Fibroblast of the aortic adventitia (primary cell): ENCODE measurements at regions not wholly inside any gene's neighbourhood (a gene's known extent, or its start where the extent isn't known, plus 50 kb on each side); places are given as distances from the start of the nearest gene placed in this dataset.

ENCODE experiments used
- DNase-seq: peaks from one replicate; pipeline ENCODE4 v3.0.0-alpha.2; 2010; ENCODE audit warnings: low read depth
- H3K4me3 ChIP-seq: 2 replicates; pipeline ENCODE4 v1.5.1; 2011; ENCODE audit warnings: low read depth, mild to moderate bottlenecking, control low read depth, low read length, moderate library complexity
- TF ChIP-seq, protein P1 (sequence below): IDR thresholded peaks from 2 replicates; pipeline ENCODE4 v1.5.1; 2011; ENCODE audit warnings: mild to moderate bottlenecking, low read length, control low read depth, inconsistent platforms; ENCODE audit not compliant: insufficient read depth

DNA sequence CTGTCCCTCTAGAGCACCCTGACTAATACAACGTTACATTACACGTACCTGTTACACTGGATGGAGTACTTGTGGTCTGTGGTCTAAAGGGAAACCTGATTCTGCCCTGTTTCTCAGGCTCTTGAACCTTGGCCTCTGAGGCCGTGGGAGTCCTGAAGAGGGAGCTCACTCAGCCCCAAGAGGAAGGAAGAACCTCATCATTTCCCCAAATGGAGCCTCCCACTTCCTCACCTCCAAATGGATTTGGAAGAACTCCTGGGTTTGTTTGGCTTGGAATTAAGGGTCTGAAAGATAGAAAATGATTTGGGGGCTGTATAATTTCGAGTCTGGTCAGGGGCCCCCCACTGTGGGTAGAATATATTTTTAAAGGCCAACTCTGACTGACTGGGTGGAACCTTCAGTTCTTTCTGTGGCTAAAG lies 200.2 kb downstream of the SEMA6A start:
- TF ChIP-seq, protein P1, sequence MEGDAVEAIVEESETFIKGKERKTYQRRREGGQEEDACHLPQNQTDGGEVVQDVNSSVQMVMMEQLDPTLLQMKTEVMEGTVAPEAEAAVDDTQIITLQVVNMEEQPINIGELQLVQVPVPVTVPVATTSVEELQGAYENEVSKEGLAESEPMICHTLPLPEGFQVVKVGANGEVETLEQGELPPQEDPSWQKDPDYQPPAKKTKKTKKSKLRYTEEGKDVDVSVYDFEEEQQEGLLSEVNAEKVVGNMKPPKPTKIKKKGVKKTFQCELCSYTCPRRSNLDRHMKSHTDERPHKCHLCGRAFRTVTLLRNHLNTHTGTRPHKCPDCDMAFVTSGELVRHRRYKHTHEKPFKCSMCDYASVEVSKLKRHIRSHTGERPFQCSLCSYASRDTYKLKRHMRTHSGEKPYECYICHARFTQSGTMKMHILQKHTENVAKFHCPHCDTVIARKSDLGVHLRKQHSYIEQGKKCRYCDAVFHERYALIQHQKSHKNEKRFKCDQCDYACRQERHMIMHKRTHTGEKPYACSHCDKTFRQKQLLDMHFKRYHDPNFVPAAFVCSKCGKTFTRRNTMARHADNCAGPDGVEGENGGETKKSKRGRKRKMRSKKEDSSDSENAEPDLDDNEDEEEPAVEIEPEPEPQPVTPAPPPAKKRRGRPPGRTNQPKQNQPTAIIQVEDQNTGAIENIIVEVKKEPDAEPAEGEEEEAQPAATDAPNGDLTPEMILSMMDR, result no peak
- DNase-seq, result no peak
- H3K4me3 ChIP-seq, result no peak overlapping the region

DNA sequence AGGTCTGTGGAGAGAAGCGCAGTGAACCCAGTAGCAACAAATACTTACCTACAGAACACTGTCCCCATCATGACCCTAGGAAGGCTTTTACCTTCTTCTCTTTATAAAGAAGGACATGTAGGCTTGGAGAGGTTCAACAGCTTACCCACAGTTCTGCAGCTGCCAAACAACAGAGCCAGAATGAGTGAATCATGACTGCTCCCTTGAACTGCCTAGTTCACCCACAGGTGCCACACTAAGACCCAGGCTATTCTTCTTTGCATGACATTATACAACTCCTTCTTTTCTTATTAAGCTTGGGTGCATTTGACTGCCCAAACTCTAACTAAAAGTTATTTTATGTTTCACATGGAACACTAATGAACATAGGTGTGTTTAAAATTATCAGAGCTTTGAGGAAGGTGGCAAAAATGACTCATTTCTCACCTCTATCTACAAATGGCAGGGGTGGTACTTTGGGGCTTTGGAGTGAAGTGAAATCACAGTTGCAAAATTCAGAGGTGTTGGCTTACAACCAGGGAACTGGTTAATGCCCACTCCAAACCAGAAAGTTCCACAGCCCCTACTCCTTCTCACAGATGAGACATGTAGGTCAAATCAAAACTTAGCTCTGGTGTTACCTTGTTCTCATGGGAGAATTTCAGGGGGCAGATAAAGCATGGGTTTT lies 201.6 kb downstream of the SEMA6A start:
- no peak for DNase-seq
- H3K4me3 ChIP-seq, result no peak overlapping the region
- TF ChIP-seq, protein P1, result no peak

DNA sequence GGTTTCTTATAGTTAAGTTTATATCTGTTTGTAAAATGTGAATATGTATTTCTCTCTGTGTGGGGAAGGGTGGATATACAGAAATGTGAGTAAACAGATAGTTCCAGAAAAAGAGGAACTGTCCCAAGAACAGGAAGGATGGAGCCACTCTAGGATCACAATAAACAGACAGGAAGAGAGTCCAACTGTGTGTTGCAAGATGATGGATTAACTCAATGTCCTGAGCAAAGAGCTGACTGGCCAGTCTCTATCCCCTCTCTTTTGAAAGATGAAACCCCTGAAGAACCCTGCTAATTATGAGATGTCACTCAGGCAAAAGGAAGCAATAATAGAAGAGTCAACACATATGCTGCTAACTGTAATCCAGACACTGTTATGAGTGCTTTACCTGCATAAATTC lies 202.7 kb downstream of the SEMA6A start:
- TF ChIP-seq, protein P1, result no peak
- no peak overlapping the region for H3K4me3 ChIP-seq
- no peak for DNase-seq

DNA sequence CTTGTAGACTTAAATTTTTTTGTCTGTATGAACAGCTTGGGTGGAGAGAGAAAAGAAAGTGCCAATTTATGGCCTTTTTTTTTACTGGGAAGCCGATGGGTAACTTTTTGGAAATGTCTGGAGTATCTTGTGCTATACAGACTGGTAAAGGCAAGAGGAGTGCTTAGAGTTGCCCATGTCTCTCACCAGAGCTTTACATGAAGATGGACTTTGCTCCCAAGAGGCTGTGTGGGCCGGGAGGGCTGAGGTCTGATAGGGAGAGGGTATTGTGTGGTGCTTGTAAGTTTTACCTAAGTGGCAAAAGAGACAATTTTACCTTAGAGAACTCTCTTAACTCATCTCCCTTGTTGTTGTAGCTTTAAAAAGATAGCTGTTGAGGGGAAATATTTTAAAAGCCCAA lies 203.2 kb downstream of the SEMA6A start:
- DNase-seq, result no peak
- H3K4me3 ChIP-seq, result no peak overlapping the region
- TF ChIP-seq, protein P1, result no peak

DNA sequence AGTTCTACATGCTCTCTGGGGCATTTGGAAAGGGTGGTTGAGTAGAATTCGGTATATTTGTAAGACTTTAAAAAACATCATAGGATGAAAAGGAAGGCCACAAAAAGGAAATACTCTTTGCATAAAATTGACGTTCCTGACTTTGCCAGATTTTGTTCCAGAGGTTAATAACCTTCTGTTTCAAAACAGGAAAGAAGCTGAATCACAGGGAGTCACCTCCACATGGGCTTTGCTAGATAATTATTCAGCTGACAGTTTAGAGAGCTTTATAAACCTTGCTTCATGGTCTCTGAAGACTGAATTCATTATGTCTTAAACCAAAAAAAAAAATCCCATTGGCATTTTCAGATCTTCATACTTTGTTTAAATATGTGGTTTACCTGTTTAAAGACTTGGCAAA lies 203.7 kb downstream of the SEMA6A start:
- TF ChIP-seq, protein P1, result no peak
- DNase-seq, result peak; percentile 41
- H3K4me3 ChIP-seq, result no peak overlapping the region

DNA sequence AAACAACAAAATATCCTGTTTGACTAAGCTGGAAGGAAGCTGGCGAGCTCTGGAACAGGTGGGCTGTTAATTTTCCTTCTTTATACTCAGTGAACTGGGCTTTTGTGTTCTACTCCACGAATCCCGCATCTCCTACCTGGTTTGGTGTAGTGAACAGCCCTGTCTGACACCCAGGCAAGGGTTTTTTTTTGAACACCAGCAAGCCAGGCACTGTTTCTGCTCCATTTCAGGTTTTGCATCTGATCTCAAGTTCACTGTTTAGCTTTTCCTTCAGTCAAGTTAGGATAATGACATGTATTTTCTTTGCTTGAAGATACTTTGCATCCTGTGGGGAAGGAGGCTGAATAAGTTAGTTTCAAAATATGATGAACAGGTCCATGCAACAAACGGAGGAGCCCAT lies 204.5 kb downstream of the SEMA6A start:
- DNase-seq, result no peak
- TF ChIP-seq, protein P1, result no peak
- H3K4me3 ChIP-seq, result no peak overlapping the region

DNA sequence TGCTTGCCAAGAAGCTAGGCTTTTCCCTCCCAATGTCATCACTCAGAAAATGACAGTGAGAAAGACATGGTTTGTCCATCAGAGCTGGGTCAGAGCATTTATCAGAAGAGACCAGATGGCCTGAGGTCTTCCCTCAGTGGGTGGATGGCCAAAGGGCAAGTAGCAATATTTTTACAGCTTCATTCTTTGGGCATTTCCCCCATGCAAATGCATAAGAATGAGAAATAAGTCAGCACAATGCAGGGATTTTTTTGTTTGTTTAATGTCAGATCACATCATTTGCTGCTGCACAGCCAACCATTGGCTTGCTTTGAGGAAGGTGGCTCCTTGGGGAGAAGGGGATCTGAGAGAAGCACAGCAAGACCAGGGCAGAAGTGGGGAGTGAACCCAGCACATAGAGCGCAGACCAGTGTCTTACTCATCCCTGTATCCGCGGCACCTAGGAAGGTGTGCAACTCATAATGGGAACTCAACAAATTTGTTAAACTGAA lies 209.6 kb downstream of the SEMA6A start:
- DNase-seq, result no peak
- TF ChIP-seq, protein P1, result no peak
- H3K4me3 ChIP-seq, result no peak overlapping the region
